ENCODE measurements at regions not wholly inside any gene's neighbourhood (a gene's known extent, or its start where the extent isn't known, plus 50 kb on each side); places are given as distances from the start of the nearest gene placed in this dataset.

DNA sequence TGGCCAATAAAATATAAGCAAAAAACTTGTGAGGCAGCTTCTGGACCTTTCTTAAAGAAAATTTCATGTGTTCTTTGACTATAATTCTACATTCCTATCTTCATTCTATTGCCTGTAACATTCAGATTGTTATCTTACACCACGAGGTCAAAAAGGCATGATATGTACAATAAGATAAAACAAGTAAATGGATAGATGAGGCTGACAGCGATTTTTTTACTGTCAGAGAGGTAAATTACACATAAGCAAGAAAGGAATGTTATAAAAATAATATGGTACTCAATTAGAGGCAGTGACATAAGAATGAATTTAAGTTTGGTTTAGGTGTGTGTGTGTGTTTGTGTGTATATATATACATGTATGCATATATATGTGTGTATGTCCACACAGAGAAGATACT, 660.0 kb downstream of the C12orf50 start:
- no peak for TF ChIP-seq POLR2A (IDR thresholded peaks at IDR 0.05)
- TF ChIP-seq, protein P1, sequence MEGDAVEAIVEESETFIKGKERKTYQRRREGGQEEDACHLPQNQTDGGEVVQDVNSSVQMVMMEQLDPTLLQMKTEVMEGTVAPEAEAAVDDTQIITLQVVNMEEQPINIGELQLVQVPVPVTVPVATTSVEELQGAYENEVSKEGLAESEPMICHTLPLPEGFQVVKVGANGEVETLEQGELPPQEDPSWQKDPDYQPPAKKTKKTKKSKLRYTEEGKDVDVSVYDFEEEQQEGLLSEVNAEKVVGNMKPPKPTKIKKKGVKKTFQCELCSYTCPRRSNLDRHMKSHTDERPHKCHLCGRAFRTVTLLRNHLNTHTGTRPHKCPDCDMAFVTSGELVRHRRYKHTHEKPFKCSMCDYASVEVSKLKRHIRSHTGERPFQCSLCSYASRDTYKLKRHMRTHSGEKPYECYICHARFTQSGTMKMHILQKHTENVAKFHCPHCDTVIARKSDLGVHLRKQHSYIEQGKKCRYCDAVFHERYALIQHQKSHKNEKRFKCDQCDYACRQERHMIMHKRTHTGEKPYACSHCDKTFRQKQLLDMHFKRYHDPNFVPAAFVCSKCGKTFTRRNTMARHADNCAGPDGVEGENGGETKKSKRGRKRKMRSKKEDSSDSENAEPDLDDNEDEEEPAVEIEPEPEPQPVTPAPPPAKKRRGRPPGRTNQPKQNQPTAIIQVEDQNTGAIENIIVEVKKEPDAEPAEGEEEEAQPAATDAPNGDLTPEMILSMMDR (IDR thresholded peaks at IDR 0.05): no peak
